Loucy (cell line): ENCODE measurements at regions not wholly inside any gene's neighbourhood (a gene's known extent, or its start where the extent isn't known, plus 50 kb on each side); places are given as distances from the start of the nearest gene placed in this dataset.

Experiments
- CTCF ChIP-seq: fragments of 200-600 bp; sonication (generic); conservative IDR thresholded peaks from 2 replicates; pipeline ENCODE4 v1.5.1; 2014; ENCODE audit warnings: mild to moderate bottlenecking, antibody characterized with exemption, low read length
- EZH2phosphoT487 ChIP-seq: fragments of 200-600 bp; IDR thresholded peaks from 2 replicates; pipeline ENCODE4 v1.6.1; 2018; ENCODE audit warnings: antibody characterized with exemption, mild to moderate bottlenecking, moderate library complexity, borderline replicate concordance

- TF ChIP-seq CTCF (no peak), EZH2phosphoT487 (no peak)
Observed at GRCh38 chr10:63865210-63865609, 344.0 kb downstream of the REEP3 start.
